ENCODE measurements at regions not wholly inside any gene's neighbourhood (a gene's known extent, or its start where the extent isn't known, plus 50 kb on each side); places are given as distances from the start of the nearest gene placed in this dataset.
"Not testable (repeated sequence)": the region's sequence is repeated elsewhere in the genome, so short reads cannot be mapped to it uniquely, and the experiment has no call there.

DNA sequence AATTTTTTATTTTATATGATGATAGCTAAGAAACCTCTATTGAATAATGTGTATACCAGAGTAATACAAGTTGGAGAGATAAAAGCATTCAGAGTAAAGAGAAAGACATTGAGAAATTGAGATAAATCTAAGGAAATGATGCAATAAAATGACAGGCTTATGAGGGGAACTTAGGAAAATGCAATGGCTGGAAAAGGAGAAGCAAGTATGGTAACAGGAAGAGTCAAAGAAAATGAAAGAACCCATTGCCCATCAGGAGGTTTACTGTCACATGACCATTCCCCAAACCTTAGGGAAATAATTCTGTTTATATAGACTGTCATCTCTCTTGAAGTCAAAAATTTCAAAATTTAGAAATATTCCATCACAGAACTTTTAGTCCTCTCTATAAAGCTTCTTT, 808.0 kb upstream of the PRR20A start:
- DNase-seq: no peak

DNA sequence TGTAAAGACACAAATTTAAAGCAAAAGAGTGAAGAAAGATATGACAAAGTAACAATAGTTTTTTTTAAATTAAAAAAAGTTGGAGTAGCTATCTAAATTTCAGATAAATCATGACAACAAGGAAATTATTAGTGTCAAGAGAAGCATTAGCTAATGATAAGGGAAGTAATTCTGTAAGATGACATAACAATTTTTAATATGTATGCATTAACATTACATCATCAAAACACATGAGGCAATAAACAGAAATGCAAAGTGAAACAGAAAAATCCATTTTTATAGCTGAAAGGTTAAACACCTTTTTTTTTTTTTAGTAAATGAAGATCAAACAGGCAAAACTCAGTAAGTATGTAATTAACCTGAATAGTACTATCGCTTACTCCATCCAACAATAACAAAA, 804.9 kb upstream of the PRR20A start:
- DNase-seq: no peak

DNA sequence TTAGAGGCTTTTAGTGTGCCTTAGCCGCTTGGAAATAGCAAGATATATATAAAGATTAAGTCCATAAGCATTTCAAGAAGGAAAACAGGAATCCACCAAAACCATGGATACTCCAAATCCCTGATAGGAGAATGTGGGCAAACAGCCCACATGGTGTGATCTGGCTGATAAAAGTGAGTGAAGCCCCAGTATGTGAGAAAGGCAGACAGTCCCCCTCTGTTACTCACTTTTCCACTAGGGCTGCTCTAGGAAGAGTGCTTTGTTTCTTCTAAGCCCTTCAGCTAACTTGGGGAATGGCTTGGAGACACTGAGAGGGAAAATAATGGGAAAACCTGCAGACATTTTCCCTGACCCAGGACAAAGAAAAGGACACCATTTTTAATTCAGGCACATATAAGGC, 802.3 kb upstream of the PRR20A start:
- no peak for DNase-seq

DNA sequence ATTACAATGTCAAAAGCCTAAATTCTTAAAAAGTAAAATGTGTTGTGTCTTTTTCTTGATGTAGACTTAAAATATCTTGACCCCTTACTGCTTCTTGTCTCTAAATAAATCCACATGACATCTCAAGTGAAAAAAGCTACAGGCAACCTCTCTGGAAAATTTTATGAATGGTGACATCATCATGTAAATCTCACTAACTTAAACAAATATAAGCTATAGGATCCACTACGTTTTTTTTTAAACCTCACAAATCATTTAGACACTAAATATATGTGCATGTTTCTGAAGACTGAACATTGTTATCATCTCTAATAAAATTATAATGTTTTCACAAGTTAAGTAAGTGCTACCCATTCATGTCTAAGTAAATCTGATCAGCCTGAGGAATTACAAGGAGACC, 793.7 kb upstream of the PRR20A start:
- no peak for DNase-seq

DNA sequence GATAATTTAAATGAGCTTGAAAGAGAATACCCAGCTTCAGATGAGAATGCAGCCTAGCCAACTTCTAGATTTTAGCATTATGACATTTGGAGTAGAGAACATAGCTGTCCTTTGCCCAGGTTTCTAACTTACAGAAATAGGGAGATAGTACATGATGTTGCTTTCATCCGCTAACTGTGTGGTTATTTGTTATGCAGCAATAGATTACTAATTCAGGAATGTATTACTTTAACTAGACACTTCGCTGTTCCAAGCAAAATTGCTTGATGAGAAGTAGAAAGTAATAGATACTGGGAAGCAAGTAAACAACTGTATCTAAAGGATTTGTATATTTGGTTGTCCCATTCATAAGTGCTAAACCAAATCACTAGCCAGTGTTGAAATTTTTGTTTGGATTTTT, 790.9 kb upstream of the PRR20A start:
- DNase-seq: no peak

DNA sequence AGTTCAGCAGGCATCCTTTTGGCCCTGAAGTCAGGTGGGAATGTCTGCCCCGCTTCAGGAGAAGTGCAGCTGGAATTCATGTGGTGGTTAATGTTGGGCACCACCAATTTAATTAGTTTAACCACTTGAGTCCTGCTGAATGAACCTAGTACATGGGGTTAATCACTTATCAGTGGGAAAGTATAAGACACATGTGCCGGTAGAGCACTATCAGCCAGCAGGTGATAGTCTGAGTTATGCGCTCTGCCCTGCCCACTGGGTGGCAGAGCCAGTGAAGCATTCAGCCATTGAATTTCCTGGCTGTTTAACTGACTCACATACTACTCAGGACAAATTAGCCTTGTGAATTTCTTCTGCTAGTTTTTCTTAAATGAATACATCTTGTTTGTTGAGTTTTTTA, 789.7 kb upstream of the PRR20A start:
- no peak for DNase-seq

DNA sequence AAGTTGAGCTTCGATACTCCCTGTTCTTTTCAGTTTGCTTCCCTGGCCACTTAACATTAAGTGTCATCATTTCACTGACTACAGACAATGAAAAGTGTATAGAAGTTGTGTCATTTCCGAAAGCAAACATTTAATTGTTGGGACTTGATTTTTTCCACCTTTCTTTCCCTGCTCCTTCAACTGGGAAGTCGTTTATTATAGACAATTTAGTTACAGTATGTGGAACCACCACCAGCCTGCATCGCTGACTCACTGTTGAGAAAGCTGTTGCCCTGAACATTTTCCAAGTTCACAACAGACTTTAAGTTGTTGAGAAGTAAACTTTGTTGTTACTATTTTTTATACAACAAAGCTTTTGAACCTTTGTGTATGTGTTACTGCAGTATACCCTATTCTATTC, 788.4 kb upstream of the PRR20A start:
- DNase-seq: no peak

DNA sequence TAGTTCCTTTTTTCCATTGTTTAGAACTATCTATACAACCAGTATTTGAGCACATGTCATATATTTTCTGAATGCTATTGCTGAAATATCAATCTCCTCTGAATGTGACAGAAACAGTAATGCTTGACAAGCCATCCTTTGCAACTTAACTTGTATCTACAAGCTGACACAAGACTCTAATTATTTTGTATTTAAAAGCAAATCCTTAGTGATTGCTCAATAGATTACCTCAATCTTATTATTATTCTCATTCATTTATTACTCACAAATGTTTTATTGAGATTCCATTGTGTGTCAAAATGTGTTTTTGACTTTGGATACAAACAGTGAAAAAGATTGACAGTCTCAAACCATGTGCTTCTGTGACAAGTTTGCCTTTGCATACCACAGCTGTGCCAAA, 787.8 kb upstream of the PRR20A start:
- no peak for DNase-seq

DNA sequence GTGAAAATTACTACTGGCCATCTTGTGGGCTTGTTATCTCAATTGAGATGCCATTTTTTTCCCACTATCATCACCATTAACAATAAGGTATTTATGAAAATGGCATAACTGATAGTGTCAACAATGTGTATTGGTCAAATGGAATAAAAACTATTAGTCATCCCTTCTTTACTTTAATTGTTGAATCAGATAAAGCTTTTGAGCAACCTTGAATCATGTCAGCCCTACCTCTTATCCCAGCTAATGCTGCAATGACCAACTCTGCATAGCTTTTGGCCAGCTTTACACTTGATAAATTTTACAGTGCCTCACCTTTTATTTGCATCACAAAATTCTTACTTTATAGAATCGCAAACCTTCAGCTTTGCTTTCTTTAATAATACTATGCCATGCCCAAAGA, 784.0 kb upstream of the PRR20A start:
- no peak for DNase-seq

DNA sequence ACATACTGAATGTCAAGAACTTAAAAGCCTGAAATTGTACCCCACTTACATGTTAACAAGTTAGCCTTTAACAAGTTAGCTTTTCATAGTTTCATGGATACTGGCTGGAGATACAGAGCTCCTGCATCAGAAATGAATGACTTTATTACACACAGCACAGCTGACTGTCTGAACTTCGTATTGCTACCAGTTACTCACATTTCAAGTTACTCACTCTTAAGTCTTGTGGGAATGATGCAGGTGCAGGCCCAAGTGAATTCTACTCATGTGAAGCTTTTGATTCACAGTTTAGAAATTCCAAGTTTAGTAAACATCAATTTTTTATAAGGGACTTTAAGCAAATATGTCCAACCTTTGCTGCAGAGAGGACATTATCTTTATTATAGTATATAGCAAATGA, 762.2 kb upstream of the PRR20A start:
- no peak for DNase-seq

DNA sequence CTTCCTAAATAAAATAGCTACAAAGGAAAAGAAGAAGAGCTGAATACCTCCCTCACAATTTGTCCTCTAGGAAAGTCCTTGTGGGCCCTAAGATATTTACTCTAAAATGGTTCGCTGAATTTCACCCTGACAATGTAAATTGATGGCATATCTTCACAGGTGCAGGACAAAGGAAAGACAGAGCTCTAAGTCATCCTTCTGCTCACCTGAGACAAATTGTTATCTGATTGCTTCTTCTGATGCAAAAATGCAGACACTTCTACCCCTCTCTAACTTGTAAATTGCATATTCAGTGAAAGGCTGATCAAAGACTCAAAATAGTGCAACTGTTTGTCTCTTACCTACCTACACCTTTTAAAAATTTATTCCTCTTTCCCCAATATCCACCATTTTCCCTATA, 747.2 kb upstream of the PRR20A start:
- no peak for DNase-seq

DNA sequence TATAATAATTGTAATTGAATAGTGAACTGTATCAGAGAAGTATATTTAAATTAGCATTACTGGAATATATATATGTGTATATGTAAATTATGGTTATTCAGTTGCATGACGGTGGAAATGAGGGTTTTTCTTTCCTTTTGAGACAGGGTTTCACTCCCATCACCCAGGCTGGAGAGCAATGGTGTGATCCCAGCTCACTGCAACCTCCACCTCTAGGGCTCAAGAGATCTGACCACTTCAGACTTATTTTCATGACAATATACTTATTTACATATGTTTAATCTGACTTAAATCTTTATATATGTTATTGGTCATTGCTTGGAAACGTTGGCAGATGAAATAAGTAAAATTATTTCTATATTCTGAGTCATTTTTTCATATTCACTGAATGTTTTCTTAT, 744.4 kb upstream of the PRR20A start:
- DNase-seq: no peak

DNA sequence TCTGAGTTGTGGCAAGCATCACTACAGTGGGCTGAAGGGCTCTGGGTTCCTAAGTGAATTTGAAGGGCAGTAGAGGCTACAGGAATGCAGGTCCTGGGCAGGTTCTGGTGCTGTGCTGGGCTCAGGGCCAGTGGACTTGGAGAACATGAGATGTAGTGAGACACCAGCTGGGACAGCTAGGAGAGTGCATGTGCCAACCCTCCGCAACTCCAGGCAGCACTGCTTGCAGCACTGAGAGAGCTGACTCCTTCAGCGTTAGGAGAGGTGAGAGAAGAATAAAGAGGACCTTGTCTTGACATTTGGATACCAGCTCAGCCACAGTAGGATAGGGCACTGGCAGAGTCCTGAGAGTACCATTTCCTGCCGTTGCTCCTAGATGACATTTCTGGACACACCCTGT, 739.9 kb upstream of the PRR20A start:
- no peak for DNase-seq

DNA sequence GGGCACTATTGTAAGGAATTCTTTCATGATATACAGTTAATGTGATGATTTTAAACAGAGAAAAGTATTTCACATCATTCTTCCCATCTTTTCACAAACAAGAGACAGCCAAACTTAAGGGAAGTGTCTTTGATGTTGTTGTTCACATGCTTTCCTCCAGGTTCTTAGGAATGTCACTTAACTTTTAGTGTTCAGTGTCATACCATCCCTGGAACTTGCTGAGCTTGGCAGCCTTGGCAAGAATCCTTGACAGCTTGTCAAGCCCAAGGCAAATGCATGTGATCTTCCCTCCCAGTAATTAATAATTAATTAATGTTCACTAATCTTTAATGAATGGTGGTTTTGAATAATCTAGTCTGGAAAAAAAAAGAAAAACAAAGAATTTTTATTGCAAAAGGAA, 727.9 kb upstream of the PRR20A start:
- no peak for DNase-seq

DNA sequence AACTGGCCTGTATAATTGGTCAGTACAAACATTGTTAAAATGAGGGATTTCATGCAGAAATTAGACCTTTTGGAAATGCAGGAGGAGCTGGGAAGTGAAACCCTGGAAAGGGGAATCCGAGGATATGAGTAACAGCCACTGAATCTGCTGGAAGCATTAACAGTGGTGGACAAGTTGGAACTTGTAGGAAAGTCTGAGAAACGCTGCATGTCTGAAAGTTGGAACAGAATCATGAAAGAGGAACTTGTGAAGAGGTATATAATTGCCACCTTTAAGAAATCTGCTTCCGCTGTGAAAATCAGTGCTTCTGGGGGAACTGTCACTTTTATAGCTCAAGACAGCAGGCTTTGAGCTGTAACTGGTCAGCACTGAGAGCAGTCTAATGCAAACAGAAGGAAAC, 716.5 kb upstream of the PRR20A start:
- no peak for DNase-seq

DNA sequence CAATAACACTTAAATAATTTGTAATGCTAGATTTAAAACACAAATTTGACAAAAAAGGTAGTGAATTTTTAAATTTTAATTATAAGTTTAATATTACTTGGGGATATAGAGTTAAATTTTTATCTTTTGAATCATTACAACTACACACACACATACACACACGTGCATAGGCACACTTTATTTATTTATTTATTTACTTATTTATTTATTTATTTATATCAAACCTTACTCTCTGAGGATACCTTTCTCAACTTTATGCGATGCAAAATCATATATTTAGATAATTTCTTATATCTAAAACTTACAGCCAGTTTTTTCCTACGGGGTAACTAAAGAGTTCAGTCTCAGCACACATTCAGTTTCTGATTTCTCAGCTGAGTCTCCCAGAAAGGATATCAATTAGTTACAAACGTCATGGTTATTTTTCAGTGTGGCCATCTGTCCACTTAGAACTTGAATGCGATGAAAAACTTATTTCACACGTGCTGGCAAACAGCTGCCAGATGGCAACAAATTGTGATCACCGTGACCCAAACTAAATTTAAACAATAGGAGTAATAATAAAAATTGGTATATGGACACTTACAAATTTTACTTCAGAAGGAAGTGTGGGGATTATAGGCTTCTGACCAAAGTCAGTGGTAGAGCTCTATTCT, 683.1 kb upstream of the PRR20A start:
- DNase-seq: no peak

DNA sequence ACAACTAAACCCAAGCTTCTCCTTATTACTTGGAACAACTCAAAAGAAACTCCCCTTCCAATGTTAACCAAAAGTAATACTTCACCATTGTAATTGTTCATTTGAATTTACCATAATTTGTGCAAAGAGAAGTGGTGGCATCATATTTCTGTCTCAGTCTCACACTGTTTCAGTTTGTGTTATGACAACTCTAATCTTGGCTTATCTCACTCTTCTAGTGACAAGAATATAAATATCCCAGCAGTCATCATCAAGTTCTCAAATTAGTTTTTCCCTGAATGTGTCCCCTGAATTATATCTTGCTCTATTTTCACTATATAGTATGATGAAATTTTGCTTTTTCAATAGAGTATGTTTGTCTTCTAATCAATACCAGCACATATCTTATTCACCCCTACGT, 681.4 kb upstream of the PRR20A start:
- no peak for DNase-seq

DNA sequence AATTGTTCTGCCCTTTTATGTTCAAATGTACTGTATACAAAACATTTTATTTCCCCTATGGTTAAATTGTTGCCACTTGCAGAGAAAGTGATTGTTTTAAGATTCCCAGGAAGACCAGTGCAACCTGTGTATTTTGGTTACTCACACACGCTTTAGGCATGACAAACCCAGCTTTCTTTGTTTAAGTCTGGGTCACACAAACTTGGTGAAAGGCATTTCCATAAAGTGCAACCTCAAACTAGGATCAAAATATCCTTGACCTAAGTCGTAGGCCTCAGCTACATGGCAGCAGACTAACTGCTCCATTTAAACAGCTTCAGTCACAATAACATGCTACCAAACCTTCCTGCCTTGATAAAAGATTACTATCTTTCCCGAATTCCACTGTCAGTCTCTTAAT, 639.0 kb upstream of the PRR20A start:
- DNase-seq: no peak

DNA sequence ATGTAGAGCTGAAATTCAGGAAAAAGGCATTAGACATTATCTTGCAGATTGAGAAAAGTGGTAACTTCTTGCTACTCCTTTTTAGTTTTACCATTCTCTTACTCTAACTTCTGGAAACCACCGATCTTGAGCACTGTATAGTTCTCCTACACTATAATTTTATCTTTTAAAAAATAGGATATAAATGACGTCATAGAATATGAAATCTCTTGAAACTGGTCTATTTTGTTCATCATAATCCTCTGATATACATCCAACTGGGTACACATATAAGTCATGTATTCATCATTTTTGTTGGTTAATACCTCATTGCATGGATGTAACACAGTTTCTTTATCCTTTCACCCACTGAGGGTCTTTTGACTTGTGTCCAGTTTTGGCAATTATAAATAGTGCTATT, 629.9 kb upstream of the PRR20A start:
- no peak for DNase-seq

DNA sequence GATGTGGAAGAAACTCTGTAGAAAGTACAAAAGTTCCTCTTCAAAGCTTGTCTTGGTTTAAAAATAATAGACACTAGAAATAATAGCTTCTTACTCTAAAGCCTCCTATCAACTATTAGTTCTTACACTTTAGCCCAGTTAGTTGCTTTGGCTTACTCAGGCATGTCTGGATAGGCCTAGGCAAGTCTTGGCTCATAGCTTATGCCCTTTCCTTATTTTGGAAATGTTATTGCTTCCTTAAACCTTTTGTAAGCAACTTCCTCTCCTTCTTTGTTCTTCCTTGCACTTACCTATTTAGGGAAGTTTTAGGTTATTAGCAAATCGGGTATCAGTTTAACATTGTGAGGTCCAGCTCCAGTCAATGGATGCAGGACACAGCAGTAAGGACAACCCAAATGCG, 628.4 kb upstream of the PRR20A start:
- DNase-seq: not testable (repeated sequence)

DNA sequence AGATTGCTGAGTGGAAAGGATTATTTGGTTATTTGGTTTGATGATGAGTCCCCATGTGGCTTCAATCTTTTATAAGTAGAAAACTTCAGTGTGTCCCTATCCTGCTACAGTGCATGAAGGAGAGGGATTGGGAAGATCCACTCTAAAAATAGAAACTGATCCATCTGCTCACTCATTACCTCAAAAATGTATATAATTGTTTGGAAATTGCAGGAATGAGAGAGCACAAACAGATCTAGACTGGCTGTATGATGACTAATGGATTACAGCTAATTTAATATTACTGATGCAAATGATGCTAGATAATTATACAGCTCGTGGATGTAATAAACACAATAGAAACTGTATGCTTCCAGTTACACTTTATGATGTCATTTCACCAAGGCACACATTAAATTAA, 625.3 kb upstream of the PRR20A start:
- no peak for DNase-seq

DNA sequence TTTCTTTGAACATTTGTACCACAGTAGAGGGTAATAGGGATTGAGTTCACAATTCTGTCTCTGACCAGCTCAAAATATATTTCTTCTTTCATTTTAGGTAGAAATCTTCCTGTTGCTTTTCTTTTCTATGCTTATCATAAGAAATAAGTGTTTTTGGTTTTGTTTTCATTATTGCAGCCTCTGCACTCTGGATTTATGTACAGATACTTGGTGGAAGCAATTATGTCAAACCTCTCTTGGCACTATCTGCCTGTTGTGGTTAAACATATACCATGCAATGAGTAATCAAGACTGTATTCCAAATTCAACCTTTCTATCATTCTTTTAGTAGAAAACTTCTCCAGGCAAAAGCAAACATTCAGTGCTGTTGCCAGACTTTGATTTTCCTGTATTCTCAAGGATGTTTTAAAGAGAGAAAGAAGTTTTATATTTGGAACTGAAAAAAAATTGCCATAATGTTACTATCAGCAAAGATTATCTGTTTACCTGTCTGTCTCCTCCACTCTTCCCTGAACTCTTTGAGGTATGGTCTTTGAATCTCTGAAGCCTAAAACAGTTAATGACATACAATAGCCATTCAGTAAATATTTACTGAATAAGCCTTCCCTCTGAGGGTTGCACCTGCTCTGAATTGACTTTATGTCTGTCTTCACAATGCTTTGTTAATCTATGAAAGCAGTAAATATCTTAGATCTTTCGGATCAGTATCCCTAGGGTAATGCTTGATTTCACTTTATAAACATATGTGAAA, 612.5 kb upstream of the PRR20A start:
- DNase-seq: no peak

DNA sequence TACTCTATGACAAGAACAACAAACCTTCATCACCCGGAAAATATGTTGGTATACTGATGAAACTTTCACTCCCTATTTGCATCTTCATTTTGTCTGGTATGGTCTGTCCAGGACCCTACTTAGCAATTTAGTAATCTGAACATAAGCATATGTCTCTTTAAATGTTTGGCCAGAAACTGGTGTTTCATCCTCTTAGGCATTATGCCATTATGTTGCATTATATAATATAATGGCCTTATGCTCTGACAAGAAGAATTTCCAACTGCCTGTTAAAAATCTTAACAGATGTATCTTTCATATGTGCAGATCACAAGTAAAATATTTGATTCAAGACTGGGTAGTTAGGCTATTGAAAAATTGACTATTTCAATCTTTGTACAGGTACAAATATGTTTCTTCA, 610.6 kb upstream of the PRR20A start:
- DNase-seq: no peak

DNA sequence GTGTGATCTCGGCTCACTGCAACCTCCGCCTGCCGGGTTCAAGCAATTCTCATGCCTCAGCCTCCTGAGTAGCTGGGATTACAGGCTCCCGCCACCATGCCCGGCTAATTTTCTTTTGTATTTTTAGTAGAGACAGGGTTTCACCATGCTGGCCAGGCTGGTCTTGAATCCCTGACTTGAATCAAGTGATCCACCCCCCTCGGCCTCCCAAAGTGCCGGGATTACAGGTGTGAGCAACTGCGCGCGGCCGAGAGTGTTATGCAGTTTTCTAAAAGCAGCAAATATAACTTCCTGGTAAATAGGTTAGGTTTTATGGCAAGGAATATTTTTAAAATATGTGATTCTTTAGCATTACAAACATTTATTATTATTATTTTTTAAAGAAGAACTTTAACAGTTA, 592.8 kb upstream of the PRR20A start:
- not testable (repeated sequence) for DNase-seq

DNA sequence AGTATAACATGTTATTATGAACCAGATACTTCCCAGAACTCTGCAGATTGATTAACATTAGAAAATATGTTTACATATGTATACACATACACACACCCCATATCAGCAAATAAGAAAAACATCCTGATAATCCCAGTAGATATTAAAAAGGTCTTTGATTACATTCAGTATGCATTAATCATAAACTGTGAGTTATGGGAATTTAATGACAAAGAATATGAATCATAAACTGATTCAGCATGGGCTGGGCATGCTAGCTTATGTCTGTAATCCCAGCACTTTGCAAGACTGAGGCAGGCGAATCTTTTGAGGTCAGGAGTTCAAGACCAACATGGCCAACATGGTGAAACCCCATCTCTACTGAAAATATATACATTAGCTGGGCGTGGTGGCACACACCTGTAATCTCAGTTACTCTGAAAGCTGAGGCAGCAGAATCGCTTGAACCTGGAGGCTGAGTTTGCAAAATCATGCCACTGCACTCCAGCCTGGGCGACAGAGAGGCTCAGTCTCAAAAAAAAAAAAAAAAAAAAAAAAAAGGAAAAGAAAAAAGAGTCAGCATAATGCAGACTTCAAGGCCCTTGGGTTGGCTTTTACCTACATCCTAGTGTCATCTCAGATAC, 581.9 kb upstream of the PRR20A start:
- DNase-seq: no peak
